Psoas muscle (tissue), 7 donors: ENCODE measurements at regions not wholly inside any gene's neighbourhood (a gene's known extent, or its start where the extent isn't known, plus 50 kb on each side); places are given as distances from the start of the nearest gene placed in this dataset.
"Not testable (repeated sequence)": the region's sequence is repeated elsewhere in the genome, so short reads cannot be mapped to it uniquely, and the experiment has no call there.

Source experiments
- ATAC-seq, 4 donors: fragments of 200-7000 bp; cut with Tn5 transposase; one replicate each; pipeline ENCODE4 v1.9.1; 2020; ENCODE audit warnings: moderate library complexity in 3 of 4, mild to moderate bottlenecking in 2 of 4
- DNase-seq, 2 donors: peaks; one replicate each; pipeline ENCODE4 v3.0.0-alpha.2; 2020
- H3K27ac ChIP-seq: fragments of 200-600 bp; one replicate; pipeline ENCODE4 v1.8.0; 2022
- H3K27me3 ChIP-seq, 3 donors: fragments of 200-600 bp in 1 of 3; one replicate each; pipeline versions ENCODE4 v1.6.1 to v1.8.0; 2013 to 2022; ENCODE audit warnings: low read length in 2 of 3, mild to moderate bottlenecking in 2 of 3, moderate library complexity in 1 of 3; ENCODE audit not compliant: insufficient read depth in 3 of 3
- H3K36me3 ChIP-seq, 2 donors: fragments of 200-600 bp in 1 of 2; one replicate each; pipeline versions ENCODE4 v1.6.1 to v1.8.0; 2013 to 2022; ENCODE audit warnings: low read depth in 1 of 2, mild to moderate bottlenecking in 1 of 2, moderate library complexity in 1 of 2; ENCODE audit not compliant: insufficient read depth in 1 of 2
- H3K4me1 ChIP-seq: fragments of 200-600 bp; one replicate; pipeline ENCODE4 v1.8.0; 2022
- H3K4me3 ChIP-seq: fragments of 200-600 bp; one replicate; pipeline ENCODE4 v1.8.0; 2022; ENCODE audit warnings: mild to moderate bottlenecking
- H3K9me3 ChIP-seq: fragments of 200-600 bp; one replicate; pipeline ENCODE4 v1.8.0; 2022
- WGBS, 3 donors: extraction: QIAGEN DNeasy Blood & Tissue Kit; methylation state at CpG; one replicate each; pipeline versions ENCODE4 v1.1.6 to v1.1.7; 2013; 5-methylcytosine and 5-hydroxymethylcytosine counted together
- intact Hi-C, 2 donors: fragments of 100-400 bp; cut with DNase I; formaldehyde crosslinking; loops; one replicate each; pipeline versions ENCODE4 v1.11.0 to v1.14.2; 2022
- TF ChIP-seq, protein P1 (sequence below): fragments of 200-600 bp; IDR thresholded peaks from one replicate; pipeline ENCODE4 v1.8.0; 2022; ENCODE audit warnings: antibody characterized with exemption
- donor health status: healthy with polysubstance abuse.
- donor health status: DM: no; HTN: no; CAD: no; lungs with moderate emphysema.
- donor health status: Bipolar disorder and iron deficiency.
- donor health status: healthy.
- donor health status: DM: yes; HTN: yes; CAD: no.
- donor health status: DM: no; HTN: no; CAD: no.
- donor health status: DM: yes; HTN: yes; CAD: no.

DNA sequence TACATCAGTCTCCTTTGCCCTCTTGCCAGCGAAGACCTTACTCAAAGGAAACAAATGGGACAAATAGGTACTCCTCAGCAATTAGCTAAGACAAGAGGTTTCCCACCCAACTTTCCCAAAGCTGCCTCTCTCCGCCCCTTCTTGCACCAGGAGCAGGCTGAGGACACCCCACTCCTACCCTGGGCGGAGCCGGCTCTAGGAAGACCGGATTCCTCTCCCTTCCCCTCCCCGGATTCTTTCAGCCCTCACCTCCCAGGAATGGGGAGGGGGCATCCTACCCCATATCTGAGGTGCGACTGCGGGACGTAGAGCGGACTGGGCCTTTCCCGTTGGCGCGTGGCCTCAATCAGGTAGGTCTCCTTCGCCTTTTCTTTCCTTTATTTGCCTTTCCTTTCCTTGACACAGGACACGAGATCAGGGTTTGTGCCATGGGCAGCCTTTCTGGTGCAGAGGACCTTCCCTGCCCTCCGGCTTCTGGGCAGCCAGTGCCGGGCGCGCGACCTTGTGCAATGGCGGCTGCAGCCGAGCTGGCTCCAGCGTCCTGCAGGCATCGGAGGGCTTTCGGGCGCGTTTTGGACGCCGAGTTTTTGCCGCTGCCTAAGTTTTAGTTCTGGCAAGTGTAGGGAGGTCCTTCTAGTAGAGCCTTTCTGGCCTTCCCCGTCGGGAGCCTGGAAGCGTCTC lies 279.9 kb downstream of the PLS3 start:
- intact Hi-C loops, H3K9me3 ChIP-seq, H3K36me3 ChIP-seq, ATAC-seq, H3K27me3 ChIP-seq, H3K27ac ChIP-seq, H3K4me1 ChIP-seq, H3K4me3 ChIP-seq: not testable (repeated sequence)
- peak in 1 of 2 donors; percentile 0 for DNase-seq
- WGBS, 3 donors, result 0 to 5% methylated on average over 3 to 4 of the region's 33 CpGs; no CpG with 5 or more reads in 1 of the 3 donors

DNA sequence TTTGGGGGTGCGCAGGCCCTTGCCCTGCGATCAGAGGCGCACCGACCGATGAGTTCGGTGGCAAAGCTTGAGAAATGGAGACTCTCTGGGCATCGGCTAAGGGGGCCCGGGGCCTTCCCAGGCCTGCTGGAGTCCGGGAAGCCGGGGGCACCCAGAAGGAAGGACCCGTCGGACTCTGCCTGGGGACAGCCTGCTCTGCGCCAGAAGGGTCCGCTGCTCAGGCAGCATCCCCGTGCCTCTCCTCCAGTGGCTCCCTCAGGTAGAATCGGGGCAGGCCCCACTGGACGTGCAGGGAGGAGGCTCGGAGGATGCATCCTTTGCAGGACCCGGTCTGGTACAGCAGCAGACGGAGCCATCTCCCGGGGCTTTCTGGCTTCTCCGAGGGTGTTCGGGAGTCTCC lies 290.0 kb downstream of the PLS3 start:
- H3K4me1 ChIP-seq, H3K9me3 ChIP-seq, ATAC-seq, DNase-seq, H3K27ac ChIP-seq, H3K36me3 ChIP-seq, H3K27me3 ChIP-seq, intact Hi-C loops: not testable (repeated sequence)
- peak overlapping the region; percentile 34 for H3K4me3 ChIP-seq
- 65% methylated on average over 4 of the region's 23 CpGs; no CpG with 5 or more reads in 2 of the 3 donors for WGBS, 3 donors

DNA sequence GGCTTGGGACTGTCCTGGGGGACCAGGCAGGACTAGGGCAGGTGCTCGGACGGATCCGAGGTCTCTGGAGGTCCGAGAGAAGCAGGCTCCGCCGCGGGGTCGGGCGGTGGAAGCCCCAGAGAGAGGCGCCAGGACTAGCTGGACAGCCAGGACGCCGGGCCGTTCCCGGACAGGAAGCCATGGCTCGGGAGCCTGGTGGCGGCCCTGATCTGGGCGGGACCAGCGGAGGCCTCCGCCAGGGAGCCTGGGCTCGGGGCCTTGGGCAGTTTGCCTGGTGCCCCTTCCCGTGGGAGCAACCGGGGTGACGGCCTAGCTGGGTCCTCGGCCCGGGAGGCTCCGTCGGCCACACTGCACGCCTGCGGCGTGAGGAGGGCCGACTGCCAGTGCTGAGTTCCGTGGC lies 292.3 kb downstream of the PLS3 start:
- Histone ChIP-seq H3K27ac (peak overlapping the region; percentile 80), H3K4me3 (peak overlapping the region; percentile 67)
- H3K36me3 ChIP-seq, H3K9me3 ChIP-seq, H3K4me1 ChIP-seq, DNase-seq, intact Hi-C loops, H3K27me3 ChIP-seq, ATAC-seq: not testable (repeated sequence)
- 98% methylated on average over 11 of the region's 32 CpGs; no CpG with 5 or more reads in 2 of the 3 donors for WGBS, 3 donors

DNA sequence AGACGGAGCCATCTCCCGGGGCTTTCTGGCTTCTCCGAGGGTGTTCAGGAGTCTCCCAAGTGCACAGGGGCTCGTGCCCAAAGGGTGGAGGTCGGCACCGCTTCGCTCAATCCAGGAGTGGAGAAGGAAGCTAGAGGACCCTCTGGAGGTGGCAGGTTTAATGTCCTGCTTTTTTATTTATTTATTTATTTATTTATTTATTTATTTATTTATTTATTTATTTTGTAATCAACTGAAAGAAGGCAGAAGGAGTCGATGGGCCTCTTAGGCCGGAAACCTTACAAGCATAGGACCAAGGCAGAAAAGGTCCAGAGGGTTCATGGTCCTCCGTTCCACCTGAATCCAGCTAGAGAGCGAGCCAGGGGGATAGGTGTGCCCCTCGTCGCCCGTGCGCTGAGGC lies 289.4 kb upstream of the AGTR2 start:
- H3K4me1 ChIP-seq, H3K4me3 ChIP-seq, intact Hi-C loops, H3K27ac ChIP-seq, H3K36me3 ChIP-seq, H3K27me3 ChIP-seq, DNase-seq, H3K9me3 ChIP-seq, ATAC-seq: not testable (repeated sequence)
- WGBS, 3 donors, result 89 to 100% (median 100%) methylated on average over 1 of the region's 15 CpGs

DNA sequence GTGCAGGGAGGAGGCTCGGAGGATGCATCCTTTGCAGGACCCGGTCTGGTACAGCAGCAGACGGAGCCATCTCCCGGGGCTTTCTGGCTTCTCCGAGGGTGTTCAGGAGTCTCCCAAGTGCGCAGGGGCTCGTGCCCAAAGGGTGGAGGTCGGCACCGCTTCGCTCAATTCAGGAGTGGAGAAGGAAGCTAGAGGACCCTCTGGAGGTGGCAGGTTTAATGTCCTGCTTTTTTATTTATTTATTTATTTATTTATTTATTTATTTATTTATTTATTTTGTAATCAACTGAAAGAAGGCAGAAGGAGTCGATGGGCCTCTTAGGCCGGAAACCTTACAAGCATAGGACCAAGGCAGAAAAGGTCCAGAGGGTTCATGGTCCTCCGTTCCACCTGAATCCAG lies 286.4 kb upstream of the AGTR2 start:
- H3K4me1 ChIP-seq, H3K27me3 ChIP-seq, H3K4me3 ChIP-seq, ATAC-seq, DNase-seq, H3K27ac ChIP-seq, H3K36me3 ChIP-seq, intact Hi-C loops, H3K9me3 ChIP-seq: not testable (repeated sequence)
- no CpG with 5 or more reads among the region's 13 CpGs for WGBS, 3 donors

DNA sequence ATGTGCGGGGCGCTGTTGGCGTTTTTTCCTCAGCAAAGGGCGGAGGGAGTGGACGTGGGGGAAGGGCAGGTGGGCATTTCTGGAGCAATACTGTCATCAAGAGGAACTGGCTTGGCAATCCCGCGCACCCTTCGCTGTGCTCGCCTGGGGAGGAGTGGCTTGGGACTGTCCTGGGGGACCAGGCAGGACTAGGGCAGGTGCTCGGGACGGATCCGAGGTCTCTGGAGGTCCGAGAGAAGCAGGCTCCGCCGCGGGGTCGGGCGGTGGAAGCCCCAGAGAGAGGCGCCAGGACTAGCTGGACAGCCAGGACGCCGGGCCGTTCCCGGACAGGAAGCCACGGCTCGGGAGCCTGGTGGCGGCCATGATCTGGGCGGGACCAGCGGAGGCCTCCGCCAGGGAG lies 282.5 kb upstream of the AGTR2 start:
- WGBS, 3 donors, result 30 to 98% methylated on average over 10 to 12 of the region's 29 CpGs; no CpG with 5 or more reads in 1 of the 3 donors

DNA sequence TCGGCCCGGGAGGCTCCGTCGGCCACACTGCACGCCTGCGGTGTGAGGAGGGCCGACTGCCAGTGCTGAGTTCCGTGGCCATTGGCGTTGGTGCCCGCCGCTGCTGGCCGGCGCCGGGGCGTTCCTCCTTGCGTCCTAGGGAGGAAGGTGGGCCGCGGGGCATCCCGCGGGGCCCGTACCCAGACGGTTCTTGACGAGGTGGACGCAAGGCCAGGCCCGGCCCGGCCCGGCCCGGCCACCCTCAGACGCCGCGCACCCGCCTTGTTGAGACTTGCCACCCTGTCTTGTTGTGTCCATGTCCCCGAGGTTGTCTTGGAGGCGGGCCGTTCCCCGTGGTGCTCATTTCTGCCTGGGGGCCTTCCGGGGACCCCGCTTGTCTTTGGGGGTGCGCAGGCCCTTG lies 282.0 kb upstream of the AGTR2 start:
- peak; percentile 32 to 68 for DNase-seq
- intact Hi-C loops, H3K27ac ChIP-seq, H3K36me3 ChIP-seq, H3K4me1 ChIP-seq, ATAC-seq, H3K27me3 ChIP-seq, H3K9me3 ChIP-seq: not testable (repeated sequence)
- H3K4me3 ChIP-seq, result peak overlapping the region; percentile 47
- WGBS, 3 donors, result 27% methylated on average over 11 of the region's 39 CpGs; no CpG with 5 or more reads in 2 of the 3 donors

More for the DNA sequence above, 282.5 kb upstream of the AGTR2 start:
- H3K9me3 ChIP-seq, ATAC-seq, H3K36me3 ChIP-seq, intact Hi-C loops, H3K4me1 ChIP-seq, H3K27me3 ChIP-seq: not testable (repeated sequence)
- DNase-seq, result peak; percentile 75 to 89
- H3K4me3 ChIP-seq, result peak overlapping the region; percentile 65
- H3K27ac ChIP-seq, result peak overlapping the region; percentile 88

DNA sequence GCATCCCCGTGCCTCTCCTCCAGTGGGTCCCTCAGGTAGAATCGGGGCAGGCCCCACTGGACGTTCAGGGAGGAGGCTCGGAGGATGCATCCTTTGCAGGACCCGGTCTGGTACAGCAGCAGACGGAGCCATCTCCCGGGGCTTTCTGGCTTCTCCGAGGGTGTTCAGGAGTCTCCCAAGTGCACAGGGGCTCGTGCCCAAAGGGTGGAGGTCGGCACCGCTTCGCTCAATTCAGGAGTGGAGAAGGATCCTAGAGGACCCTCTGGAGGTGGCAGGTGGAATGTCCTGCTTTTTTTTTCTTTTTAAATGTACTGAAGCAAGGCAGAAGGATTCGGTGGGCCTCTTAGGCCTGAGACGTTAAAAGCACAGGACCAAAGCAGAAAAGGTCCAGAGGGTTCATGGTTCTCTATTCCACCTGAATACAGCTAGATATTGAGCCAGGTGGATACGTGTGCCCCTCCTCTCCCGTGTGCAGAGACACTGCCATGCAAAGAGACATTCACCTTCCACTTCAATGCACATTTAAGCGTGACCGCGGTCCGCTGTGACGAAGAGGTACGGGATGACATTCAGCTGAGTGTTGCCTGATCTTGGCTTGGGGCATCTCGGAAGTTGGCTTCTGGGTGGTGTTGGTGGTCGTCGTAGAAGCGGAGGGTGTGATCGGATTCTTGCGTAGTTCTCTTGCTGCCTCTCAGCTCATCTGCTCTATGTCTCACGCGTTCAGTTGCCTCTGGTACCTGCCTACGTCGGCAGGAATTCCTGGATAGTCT lies 281.2 kb upstream of the AGTR2 start:
- 92 to 100% (median 97%) methylated on average over 22 to 29 of the region's 32 CpGs for WGBS, 3 donors
- DNase-seq, result peak in 1 of 2 donors; percentile 55

More for the DNA sequence above, 281.2 kb upstream of the AGTR2 start:
- Histone ChIP-seq H3K9me3 (no peaks in the 10 kb centered on the region), H3K36me3 (no peaks in the 10 kb centered on the region), H3K4me1 (no peaks in the 10 kb centered on the region), H3K4me3 (no peak overlapping the region), H3K27ac (no peak overlapping the region), H3K27me3 (no peaks in the 10 kb centered on the region)
- intact Hi-C loops, result no loop called here
- no peak for ATAC-seq
- TF ChIP-seq, protein P1, sequence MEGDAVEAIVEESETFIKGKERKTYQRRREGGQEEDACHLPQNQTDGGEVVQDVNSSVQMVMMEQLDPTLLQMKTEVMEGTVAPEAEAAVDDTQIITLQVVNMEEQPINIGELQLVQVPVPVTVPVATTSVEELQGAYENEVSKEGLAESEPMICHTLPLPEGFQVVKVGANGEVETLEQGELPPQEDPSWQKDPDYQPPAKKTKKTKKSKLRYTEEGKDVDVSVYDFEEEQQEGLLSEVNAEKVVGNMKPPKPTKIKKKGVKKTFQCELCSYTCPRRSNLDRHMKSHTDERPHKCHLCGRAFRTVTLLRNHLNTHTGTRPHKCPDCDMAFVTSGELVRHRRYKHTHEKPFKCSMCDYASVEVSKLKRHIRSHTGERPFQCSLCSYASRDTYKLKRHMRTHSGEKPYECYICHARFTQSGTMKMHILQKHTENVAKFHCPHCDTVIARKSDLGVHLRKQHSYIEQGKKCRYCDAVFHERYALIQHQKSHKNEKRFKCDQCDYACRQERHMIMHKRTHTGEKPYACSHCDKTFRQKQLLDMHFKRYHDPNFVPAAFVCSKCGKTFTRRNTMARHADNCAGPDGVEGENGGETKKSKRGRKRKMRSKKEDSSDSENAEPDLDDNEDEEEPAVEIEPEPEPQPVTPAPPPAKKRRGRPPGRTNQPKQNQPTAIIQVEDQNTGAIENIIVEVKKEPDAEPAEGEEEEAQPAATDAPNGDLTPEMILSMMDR, result no peak
